ENCODE measurements at regions not wholly inside any gene's neighbourhood (a gene's known extent, or its start where the extent isn't known, plus 50 kb on each side); places are given as distances from the start of the nearest gene placed in this dataset.

DNA sequence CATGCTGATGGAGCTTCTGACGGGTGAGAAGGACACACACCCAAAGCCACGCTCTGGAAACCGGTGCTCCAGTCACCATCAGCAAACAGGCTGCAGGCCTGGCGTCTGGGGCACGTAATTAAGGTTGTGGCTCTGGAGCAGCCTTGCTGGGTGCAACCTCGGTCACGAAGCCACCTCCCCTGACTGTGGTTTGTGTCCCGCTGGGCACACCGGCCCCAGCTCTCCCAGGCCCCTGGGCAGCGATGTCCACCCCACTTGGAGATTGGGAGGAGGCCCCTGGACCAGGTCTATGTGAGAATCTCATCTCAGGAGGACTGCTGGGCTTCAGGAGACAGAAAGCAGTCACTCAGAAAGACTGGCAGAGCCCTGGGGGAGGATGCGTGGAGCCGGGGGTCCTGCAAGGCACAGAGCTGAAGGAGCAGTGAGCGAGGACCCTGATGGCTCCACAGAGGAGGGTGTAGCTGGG lies 631.6 kb downstream of the BRD1 start:
- ATAC-seq (ENCODE audit: low FRiP score): no peak
- DNase-seq (ENCODE audit: low spot score): no peak
- TF ChIP-seq, protein P1, sequence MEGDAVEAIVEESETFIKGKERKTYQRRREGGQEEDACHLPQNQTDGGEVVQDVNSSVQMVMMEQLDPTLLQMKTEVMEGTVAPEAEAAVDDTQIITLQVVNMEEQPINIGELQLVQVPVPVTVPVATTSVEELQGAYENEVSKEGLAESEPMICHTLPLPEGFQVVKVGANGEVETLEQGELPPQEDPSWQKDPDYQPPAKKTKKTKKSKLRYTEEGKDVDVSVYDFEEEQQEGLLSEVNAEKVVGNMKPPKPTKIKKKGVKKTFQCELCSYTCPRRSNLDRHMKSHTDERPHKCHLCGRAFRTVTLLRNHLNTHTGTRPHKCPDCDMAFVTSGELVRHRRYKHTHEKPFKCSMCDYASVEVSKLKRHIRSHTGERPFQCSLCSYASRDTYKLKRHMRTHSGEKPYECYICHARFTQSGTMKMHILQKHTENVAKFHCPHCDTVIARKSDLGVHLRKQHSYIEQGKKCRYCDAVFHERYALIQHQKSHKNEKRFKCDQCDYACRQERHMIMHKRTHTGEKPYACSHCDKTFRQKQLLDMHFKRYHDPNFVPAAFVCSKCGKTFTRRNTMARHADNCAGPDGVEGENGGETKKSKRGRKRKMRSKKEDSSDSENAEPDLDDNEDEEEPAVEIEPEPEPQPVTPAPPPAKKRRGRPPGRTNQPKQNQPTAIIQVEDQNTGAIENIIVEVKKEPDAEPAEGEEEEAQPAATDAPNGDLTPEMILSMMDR (IDR thresholded peaks at IDR 0.05): no peak

DNA sequence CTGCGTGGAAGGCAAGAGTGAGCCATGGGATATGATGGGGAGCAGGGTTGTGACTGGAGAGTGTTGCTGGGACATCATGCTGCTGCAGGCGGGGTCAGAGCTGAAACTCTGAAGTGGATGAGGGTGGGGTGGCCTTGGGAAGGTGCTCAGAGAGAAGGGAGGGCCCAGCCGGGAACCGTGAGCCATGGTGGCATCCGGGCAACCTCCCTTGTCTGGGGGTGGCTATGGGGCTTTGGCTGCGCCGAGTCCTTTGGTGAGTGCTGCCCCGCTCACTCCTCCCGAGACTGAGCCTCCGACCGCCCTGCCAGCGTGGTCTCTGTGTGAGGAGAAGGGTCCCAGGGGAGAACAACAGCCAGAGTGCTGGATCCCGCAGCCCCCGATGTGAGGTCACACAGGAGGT lies 632.0 kb downstream of the BRD1 start:
- no peak for DNase-seq (ENCODE audit: low spot score)

DNA sequence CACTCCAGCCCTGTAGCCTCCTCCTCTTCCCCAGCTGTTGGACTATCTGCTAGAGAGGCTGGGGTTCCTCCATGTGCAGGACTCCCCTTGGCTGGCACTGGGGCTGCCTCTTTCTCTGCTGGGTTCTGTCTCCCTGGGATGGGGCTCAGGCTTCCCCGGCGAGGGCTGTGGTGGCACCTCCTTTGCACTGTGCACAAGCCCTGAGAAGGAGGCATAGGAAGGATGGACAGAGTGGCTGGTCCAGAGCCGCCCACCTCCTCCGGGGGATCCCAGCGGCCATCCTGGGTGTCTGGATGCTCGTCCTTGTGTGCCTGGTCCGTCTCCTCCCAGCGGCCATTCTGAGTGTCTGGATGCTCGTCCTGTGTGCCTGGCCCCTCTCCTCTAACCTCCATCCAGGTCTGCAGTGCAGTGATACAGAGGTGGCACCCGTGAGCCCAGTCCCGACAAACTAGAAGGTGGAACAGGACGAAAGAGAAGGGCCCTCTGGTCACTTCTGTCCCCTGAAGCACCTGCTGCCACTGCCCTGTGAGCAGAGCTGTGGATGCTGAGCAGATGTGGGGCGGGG lies 633.7 kb downstream of the BRD1 start:
- DNase-seq (ENCODE audit: low spot score) (no peak), ATAC-seq (ENCODE audit: low FRiP score) (no peak)
- TF ChIP-seq, protein P1 (IDR thresholded peaks at IDR 0.05): no peak

More for the DNA sequence above, 632.0 kb downstream of the BRD1 start:
- TF ChIP-seq, protein P1 (IDR thresholded peaks at IDR 0.05): no peak
- ATAC-seq (ENCODE audit: low FRiP score): no peak

DNA sequence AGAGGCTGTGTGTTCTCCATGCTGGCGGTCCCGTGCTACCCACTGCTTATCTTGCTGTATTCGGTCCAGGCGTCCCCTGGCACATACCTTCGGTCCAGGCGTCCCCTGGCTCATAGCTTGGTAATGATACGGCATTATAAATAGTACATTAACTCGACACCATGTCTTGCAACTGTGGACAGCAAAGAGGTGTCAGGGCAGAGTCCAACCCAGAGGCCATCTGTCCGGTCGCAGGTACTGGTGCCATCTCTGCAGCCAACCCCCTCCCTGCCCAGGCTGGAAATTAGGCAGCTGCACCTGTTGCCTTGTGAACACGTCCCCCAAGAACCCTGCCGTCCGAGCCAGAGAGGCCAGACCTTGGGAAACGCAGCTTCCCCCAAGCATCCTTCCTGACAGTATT lies 634.3 kb downstream of the BRD1 start:
- ATAC-seq (ENCODE audit: low FRiP score) (no peak), DNase-seq (ENCODE audit: low spot score) (no peak)
- TF ChIP-seq, protein P1 (IDR thresholded peaks at IDR 0.05): no peak

DNA sequence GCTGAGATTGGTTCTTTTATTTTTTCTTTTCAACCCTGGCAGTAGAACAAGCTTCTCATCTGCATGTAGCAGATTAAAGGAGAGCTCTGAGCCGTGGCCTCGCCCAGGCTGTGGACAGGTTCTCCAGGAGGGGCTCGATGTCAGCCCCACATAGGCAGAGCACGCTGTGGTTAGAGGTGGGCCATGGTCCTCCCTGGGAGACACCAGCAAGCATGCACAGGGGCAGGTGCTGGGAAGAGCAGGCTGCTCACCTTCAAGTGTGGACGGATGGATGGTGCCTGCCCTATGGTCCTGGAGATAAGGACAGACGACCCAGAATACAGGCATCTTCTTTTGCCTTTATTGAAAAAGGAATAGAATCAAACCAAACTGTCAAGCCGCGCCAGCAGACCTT lies 634.8 kb downstream of the BRD1 start:
- no peak for ATAC-seq (ENCODE audit: low FRiP score)
- DNase-seq (ENCODE audit: low spot score): no peak
- TF ChIP-seq, protein P1 (IDR thresholded peaks at IDR 0.05): no peak

DNA sequence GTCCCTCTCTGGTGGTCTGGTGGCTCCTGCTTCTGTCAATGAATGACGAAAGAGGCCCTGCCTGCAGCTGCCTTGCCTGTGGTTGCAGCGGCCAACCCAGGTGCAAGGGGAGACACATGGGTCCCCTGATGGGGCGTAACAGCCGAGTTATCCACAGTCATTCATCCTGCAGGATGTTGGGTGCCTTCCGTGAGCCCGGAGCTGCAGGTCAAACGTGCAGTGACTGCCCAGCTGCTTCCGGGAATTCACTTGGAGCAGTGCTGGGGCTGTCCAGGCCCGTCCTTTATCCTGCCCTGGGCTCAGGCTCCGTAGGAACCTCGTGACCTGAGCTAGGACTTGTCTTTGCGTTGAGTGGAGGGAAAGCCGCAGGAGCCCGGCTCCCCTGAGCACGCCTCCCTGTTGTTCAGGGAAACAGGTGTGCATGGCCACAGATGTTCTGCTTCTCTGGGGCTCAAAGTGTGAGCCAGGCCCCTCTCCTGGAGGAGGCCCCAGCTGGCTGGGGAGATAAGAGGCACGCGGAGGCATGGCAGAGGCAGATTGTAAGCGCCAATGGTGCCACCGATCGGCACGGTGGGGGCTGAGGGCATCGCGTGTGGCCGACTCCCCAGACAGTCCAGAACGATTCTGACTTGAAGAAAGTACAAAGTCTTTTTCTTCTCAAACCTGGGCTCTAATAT lies 635.4 kb downstream of the BRD1 start:
- DNase-seq (ENCODE audit: low spot score): no peak
- no peak for ATAC-seq (ENCODE audit: low FRiP score)

More for the DNA sequence above, 635.4 kb downstream of the BRD1 start:
- TF ChIP-seq, protein P1 (IDR thresholded peaks at IDR 0.05): no peak

Data from omental fat pad (tissue), 3 donors.